Heart left ventricle (tissue), 16 donors: ENCODE measurements at regions not wholly inside any gene's neighbourhood (a gene's known extent, or its start where the extent isn't known, plus 50 kb on each side); places are given as distances from the start of the nearest gene placed in this dataset.
A peak's percentile ranks its signal among the peaks of the same experiment; 100 is the strongest.
"Not testable (repeated sequence)": the region's sequence is repeated elsewhere in the genome, so short reads cannot be mapped to it uniquely, and the experiment has no call there.

Experiments
- ATAC-seq, 4 donors: fragments of 200-7000 bp; cut with Tn5 transposase; one replicate each; pipeline ENCODE4 v1.9.1; 2020 to 2022; ENCODE audit warnings: moderate library complexity in 4 of 4, mild to moderate bottlenecking in 3 of 4, moderate number of reproducible peaks in 1 of 4
- DNase-seq, 5 donors: peaks; one replicate each; pipeline ENCODE4 v3.0.0-alpha.2; 2020
- H3K27ac ChIP-seq, 12 donors: fragments of 200-600 bp; sonication (generic) in 4 of 12; one replicate each; pipeline versions ENCODE4 v1.5.0 to v1.8.0; 2016 to 2022; ENCODE audit warnings: mild to moderate bottlenecking in 2 of 12
- H3K27me3 ChIP-seq, 9 donors: fragments of 200-600 bp; sonication (generic) in 2 of 9; one replicate each; pipeline versions ENCODE4 v1.5.1 to v1.8.0; 2016 to 2022; ENCODE audit warnings: mild to moderate bottlenecking in 3 of 9
- H3K36me3 ChIP-seq, 9 donors: fragments of 200-600 bp; sonication (generic) in 2 of 9; one replicate each; pipeline versions ENCODE4 v1.5.0 to v1.8.0; 2018 to 2022; ENCODE audit warnings: mild to moderate bottlenecking in 2 of 9
- H3K4me1 ChIP-seq, 12 donors: fragments of 200-600 bp; sonication (generic) in 4 of 12; one replicate each; pipeline versions ENCODE4 v1.5.0 to v1.8.0; 2016 to 2022; ENCODE audit warnings: mild to moderate bottlenecking in 3 of 12
- H3K4me3 ChIP-seq, 12 donors: fragments of 200-600 bp; sonication (generic) in 4 of 12; one replicate each; pipeline versions ENCODE4 v1.5.0 to v1.8.0; 2017 to 2022; ENCODE audit warnings: mild to moderate bottlenecking in 9 of 12, moderate library complexity in 4 of 12
- H3K9me3 ChIP-seq, 12 donors: fragments of 200-600 bp; sonication (generic) in 4 of 12; one replicate each; pipeline versions ENCODE4 v1.5.0 to v1.8.0; 2016 to 2022; ENCODE audit warnings: mild to moderate bottlenecking in 1 of 12
- POLR2A ChIP-seq, 2 donors: fragments of 450-650 bp; IDR thresholded peaks; one replicate each; pipeline ENCODE4 v1.6.1; 2017; ENCODE audit warnings: antibody characterized with exemption in 2 of 2, mild to moderate bottlenecking in 2 of 2, moderate library complexity in 2 of 2
- WGBS, 4 donors: extraction: QIAGEN DNeasy Blood & Tissue Kit in 2 of 4; methylation state at CpG; one replicate each; pipeline versions ENCODE4 v1.1.5 to v1.1.7; 2013 to 2018; 5-methylcytosine and 5-hydroxymethylcytosine counted together
- intact Hi-C, 10 donors: fragments of 100-400 bp; cut with DNase I; formaldehyde crosslinking; loops; one replicate each; pipeline versions ENCODE4 v1.11.1 to v1.14.2; 2022
- TF ChIP-seq, protein P1 (sequence below), 12 donors: fragments of 200-600 bp; sonication (generic) in 4 of 12; IDR thresholded peaks; one replicate each; pipeline versions ENCODE4 v1.5.0 to v1.8.0; 2018 to 2022; ENCODE audit warnings: antibody characterized with exemption in 12 of 12, mild to moderate bottlenecking in 5 of 12
- donor health status: ischemic (EF 13 %, LVEDD 7.1; RV severe dilation, severe dysfunction).
- donor health status: healthy with polysubstance abuse.
- donor health status: DM: no; HTN: yes; CAD: no.
- donor health status: DM: no; HTN: no; CAD: no.
- donor health status: ischemic (EF 25% LVEDD 6.9; RV normal size, moderate dysfunction).
- donor health status: ischemic (EF 25% LVEDD 5.7; RV mildly dilated, moderate dysfunction).
- donor health status: healthy.
- donor health status: DM: yes; HTN: yes; CAD: no.
- donor health status: ischemic (EF 35%, LVEDD 5.7; RV mildly dilated, moderate dysfunction).
- donor health status: nonischemic (EF 11% LVEDD 7.7; RV severe dilation, severe dysfunction).
- donor health status: DM: yes; HTN: yes; CAD: no.
- donor health status: PGD.
- donor health status: ischemic (EF 29% LVEDD 5.4; RV normal size, mild dysfunction).
- donor health status: nonischemic (EF 23%, LVEDD 6.1; RV moderate dilation, normal function).

DNA sequence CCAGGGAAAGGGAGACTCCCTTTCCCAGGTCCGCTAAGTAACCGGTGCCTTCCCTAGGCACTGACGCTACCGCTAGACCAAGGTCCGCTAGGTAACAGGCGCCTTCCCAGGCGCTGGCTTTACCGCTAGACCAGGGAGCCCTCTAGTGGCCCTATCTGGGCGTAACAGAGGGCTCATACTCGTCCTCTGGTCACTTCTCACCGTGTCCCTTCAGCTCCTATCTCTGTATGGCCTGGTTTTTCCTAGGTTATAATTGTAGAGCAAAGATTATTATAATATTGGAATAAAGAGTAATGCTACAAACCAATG is 921.3 kb upstream of the PCDH10 start:
- not testable (repeated sequence) for ATAC-seq, DNase-seq
- H3K4me3 ChIP-seq, result peak overlapping the region in 5 of 12 donors; percentile 20 to 28 (median 24)

DNA sequence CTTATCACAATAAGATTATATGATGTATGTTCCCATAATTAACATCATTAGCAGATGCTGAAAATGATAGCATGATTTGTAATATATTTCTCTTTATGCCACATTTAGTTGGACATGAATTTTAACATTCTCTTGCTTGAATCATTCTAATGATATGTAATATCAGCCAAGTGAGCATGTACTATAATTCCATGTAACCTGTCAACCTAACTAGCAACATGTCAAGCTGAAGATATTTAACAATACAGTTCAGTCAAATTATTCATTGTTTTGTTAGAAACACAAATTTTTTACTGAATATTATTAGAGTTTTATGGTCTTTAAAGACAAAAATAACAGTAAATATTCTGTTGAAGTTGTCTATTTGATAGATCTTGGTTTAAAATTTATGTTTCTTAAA is 920.4 kb upstream of the PCDH10 start:
- TF ChIP-seq, protein P1, sequence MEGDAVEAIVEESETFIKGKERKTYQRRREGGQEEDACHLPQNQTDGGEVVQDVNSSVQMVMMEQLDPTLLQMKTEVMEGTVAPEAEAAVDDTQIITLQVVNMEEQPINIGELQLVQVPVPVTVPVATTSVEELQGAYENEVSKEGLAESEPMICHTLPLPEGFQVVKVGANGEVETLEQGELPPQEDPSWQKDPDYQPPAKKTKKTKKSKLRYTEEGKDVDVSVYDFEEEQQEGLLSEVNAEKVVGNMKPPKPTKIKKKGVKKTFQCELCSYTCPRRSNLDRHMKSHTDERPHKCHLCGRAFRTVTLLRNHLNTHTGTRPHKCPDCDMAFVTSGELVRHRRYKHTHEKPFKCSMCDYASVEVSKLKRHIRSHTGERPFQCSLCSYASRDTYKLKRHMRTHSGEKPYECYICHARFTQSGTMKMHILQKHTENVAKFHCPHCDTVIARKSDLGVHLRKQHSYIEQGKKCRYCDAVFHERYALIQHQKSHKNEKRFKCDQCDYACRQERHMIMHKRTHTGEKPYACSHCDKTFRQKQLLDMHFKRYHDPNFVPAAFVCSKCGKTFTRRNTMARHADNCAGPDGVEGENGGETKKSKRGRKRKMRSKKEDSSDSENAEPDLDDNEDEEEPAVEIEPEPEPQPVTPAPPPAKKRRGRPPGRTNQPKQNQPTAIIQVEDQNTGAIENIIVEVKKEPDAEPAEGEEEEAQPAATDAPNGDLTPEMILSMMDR (IDR thresholded peaks at IDR 0.05), result no peak
- TF ChIP-seq POLR2A (IDR thresholded peaks at IDR 0.05), result no peak
- no peak for ATAC-seq
- intact Hi-C loops, result no loop called here

More for the DNA sequence above, 921.3 kb upstream of the PCDH10 start:
- H3K36me3 ChIP-seq, intact Hi-C loops, H3K27ac ChIP-seq, H3K4me1 ChIP-seq, H3K27me3 ChIP-seq: not testable (repeated sequence)
- TF ChIP-seq, protein P1 (IDR thresholded peaks at IDR 0.05), result peak in 5 of 12 donors; percentile 17 to 44 (median 32)
- peaks cover 0 to 26% (median 1%) of the 10 kb centered on the region in 12 donors for H3K9me3 ChIP-seq
- WGBS, 4 donors, result 52 to 59% (median 55%) methylated on average over 11 of the region's 11 CpGs

DNA sequence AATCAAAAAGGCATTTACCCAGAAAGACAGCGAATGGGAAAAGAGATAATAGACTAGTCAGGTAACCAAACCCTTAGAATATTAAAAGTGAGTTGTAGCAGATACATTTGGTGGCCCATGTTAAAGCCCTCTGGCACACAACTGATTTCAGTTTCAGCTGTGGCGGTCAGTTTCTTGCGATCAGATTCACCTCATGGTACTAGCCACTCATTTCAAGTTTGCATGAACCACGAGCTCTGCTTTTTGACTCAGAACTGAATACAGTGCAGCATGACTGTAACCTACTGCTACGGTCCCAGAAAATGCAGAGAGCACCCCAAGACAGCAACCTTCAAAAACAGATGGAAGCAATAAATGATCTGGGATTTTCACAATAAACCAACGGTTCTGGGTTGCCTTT is 919.1 kb upstream of the PCDH10 start:
- 77 to 83% (median 81%) methylated on average over 6 of the region's 6 CpGs for WGBS, 4 donors
- no peak overlapping the region for H3K4me3 ChIP-seq
- intact Hi-C loops, result no loop called here
- no peak for DNase-seq
- TF ChIP-seq POLR2A (IDR thresholded peaks at IDR 0.05), result no peak
- TF ChIP-seq, protein P1 (IDR thresholded peaks at IDR 0.05), result no peak
- no peak overlapping the region for H3K27ac ChIP-seq
- no peaks in the 10 kb centered on the region for H3K36me3 ChIP-seq
- H3K4me1 ChIP-seq, result no peaks in the 10 kb centered on the region
- no peak for ATAC-seq
- H3K9me3 ChIP-seq, result peaks cover 0 to 23% (median 1%) of the 10 kb centered on the region in 12 donors
- H3K27me3 ChIP-seq, result no peaks in the 10 kb centered on the region

More for the DNA sequence above, 920.4 kb upstream of the PCDH10 start:
- no peak overlapping the region for H3K27ac ChIP-seq
- peaks cover 0 to 26% (median 1%) of the 10 kb centered on the region in 12 donors for H3K9me3 ChIP-seq
- DNase-seq, result no peak
- H3K4me1 ChIP-seq, result no peaks in the 10 kb centered on the region
- no peaks in the 10 kb centered on the region for H3K36me3 ChIP-seq
- H3K27me3 ChIP-seq, result no peaks in the 10 kb centered on the region
- no peak overlapping the region for H3K4me3 ChIP-seq

DNA sequence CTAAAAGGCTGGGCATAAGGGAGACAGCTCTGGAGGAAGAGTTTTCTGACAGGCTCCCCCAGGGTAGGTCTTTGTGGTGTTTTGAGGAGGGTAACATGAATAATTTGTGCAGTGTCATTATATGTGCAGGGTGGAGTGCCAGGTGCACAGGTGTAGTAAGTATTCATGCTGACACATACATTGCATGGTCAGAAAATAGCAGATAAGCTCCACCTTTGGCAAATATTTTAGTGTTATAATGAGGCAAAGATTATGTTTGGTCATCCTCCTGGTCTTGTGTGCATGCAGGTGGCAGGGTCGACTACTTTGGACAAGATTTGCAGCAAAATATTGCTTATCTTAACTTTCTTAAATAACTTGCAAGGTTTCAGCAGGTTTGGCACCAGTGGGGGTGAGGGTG is 910.4 kb upstream of the PCDH10 start:
- intact Hi-C loops, result no loop called here
- WGBS, 4 donors, result 78 to 94% (median 82%) methylated on average over 1 of the region's 1 CpG

More for the DNA sequence above, 910.4 kb upstream of the PCDH10 start:
- TF ChIP-seq, protein P1 (IDR thresholded peaks at IDR 0.05), result no peak
- no peak for DNase-seq
- H3K27me3 ChIP-seq, result no peaks in the 10 kb centered on the region
- H3K4me1 ChIP-seq, result no peaks in the 10 kb centered on the region
- no peaks in the 10 kb centered on the region for H3K36me3 ChIP-seq
- H3K9me3 ChIP-seq, result peaks cover 0 to 10% (median 0%) of the 10 kb centered on the region in 12 donors
- no peak overlapping the region for H3K4me3 ChIP-seq
- H3K27ac ChIP-seq, result no peak overlapping the region
- no peak for ATAC-seq
